Activated CD4-positive, alpha-beta T cell treated with anti-CD3 and anti-CD28 coated beads, Interleukin-2, amount 50 U/mL, for 24 hours (primary cell): ENCODE measurements at regions not wholly inside any gene's neighbourhood (a gene's known extent, or its start where the extent isn't known, plus 50 kb on each side); places are given as distances from the start of the nearest gene placed in this dataset.
"Not testable (repeated sequence)": the region's sequence is repeated elsewhere in the genome, so short reads cannot be mapped to it uniquely, and the experiment has no call there.

Experiments
- DNase-seq, 2 donors: peaks; one replicate each; pipeline ENCODE4 v3.0.0-alpha.2; 2020; ENCODE audit warnings: low read depth in 1 of 2, low spot score in 1 of 2

- no peak for DNase-seq
These were observed 1428.6 kb downstream of the ZPLD1 start for GRCh38 chr3:103863381-103863780.

- DNase-seq, result no peak
These were observed 1431.3 kb downstream of the ZPLD1 start for GRCh38 chr3:103866113-103866512.

- DNase-seq, result no peak
These were observed 1438.2 kb downstream of the ZPLD1 start for GRCh38 chr3:103873021-103873420.

- no peak for DNase-seq
These were observed 1439.2 kb downstream of the ZPLD1 start for GRCh38 chr3:103873897-103874545.

- DNase-seq, result not testable (repeated sequence)
These were observed 1447.0 kb downstream of the ZPLD1 start for GRCh38 chr3:103881809-103882208.

GRCh38 chr3:103889675-103890074, 1454.9 kb downstream of the ZPLD1 start:
- DNase-seq, result no peak

- DNase-seq, result no peak
These were observed 1459.5 kb downstream of the ZPLD1 start for GRCh38 chr3:103894162-103894822.

- no peak for DNase-seq
These were observed 1464.5 kb downstream of the ZPLD1 start for GRCh38 chr3:103899328-103899727.

- no peak for DNase-seq
These were observed 1461.7 kb upstream of the ALCAM start for GRCh38 chr3:103904991-103905390.

GRCh38 chr3:103906304-103906703, 1460.4 kb upstream of the ALCAM start:
- no peak for DNase-seq

GRCh38 chr3:103906808-103907207, 1459.9 kb upstream of the ALCAM start:
- no peak for DNase-seq

- no peak for DNase-seq
These were observed 1459.1 kb upstream of the ALCAM start for GRCh38 chr3:103907567-103907966.

GRCh38 chr3:103909395-103909794, 1457.3 kb upstream of the ALCAM start:
- no peak for DNase-seq

- no peak for DNase-seq
These were observed 1448.4 kb upstream of the ALCAM start for GRCh38 chr3:103918336-103918735.

- no peak for DNase-seq
These were observed 1447.4 kb upstream of the ALCAM start for GRCh38 chr3:103919327-103919726.

GRCh38 chr3:103923907-103924306, 1442.8 kb upstream of the ALCAM start:
- no peak for DNase-seq

- no peak for DNase-seq
These were observed 1442.2 kb upstream of the ALCAM start for GRCh38 chr3:103924544-103924943.

GRCh38 chr3:103926936-103927335, 1439.8 kb upstream of the ALCAM start:
- DNase-seq, result no peak

GRCh38 chr3:103927896-103928295, 1438.8 kb upstream of the ALCAM start:
- DNase-seq, result no peak

- DNase-seq, result no peak
These were observed 1429.6 kb upstream of the ALCAM start for GRCh38 chr3:103937094-103937493.

- DNase-seq, result no peak
These were observed 1419.6 kb upstream of the ALCAM start for GRCh38 chr3:103947062-103947461.

GRCh38 chr3:103949693-103950092, 1417.0 kb upstream of the ALCAM start:
- DNase-seq, result no peak

GRCh38 chr3:103950676-103951075, 1416.0 kb upstream of the ALCAM start:
- DNase-seq, result no peak
